ENCODE measurements at regions not wholly inside any gene's neighbourhood (a gene's known extent, or its start where the extent isn't known, plus 50 kb on each side); places are given as distances from the start of the nearest gene placed in this dataset.

DNA sequence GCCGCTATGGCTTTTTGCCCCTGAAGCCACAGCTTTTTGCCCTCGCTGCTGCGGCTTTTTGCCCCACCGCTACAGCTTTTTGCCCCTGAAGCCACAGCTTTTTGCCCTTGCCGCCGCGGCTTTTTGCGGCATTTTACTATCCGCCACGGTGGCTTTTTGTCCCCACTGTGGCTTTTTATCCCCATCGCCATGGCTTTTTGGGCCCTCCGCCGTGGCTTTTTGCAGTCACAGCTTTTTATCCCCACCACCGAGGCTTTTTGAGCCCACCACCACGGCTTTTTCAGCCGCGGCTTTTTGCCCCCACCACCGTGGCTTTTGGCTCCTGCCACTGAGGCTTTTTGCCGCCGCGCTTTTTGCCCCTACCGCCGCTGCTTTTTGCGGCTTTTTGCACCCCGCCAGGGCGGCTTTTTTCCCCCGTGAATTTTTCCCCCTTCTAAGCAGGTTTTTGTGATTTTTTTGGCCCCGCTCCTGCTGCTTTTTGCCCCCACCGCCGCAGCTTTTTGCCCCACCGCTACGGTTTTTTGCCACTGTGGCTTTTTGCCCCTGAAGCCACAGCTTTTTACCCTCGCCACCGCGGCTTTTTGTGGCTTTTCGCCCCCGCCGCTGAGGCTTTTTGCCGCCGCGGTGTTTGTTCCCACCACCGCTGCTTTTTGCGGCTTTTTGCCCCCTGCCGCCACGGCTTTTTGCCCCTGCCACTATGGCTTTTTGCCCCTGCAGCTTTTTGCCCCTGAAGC, 2797.2 kb upstream of the TEKT4 start:
- H3K27me3 ChIP-seq (ENCODE audit: control insufficient read depth in 1 of 2, insufficient read depth in 2 of 2, low read length in 2 of 2): no peaks in the 10 kb centered on the region
- no peak overlapping the region for H2AFZ ChIP-seq (ENCODE audit: low read length)
- in situ Hi-C loops (cut with HindIII; ENCODE audit: extremely low pct_ligation_motif_present, low pct_unique_long_range_greater_than_20kb): no loop called here
- CTCF ChIA-PET (ENCODE audit: low intra/inter-chr PET ratio, low total read pairs): no interaction called here
- H4K20me1 ChIP-seq (ENCODE audit: insufficient read depth, low read length): no peaks in the 10 kb centered on the region
- POLR2A ChIA-PET: no interaction called here
- no peak overlapping the region for H3K4me3 ChIP-seq (replicated peaks in 1 of 3; ENCODE audit: insufficient read depth in 1 of 3, low read depth in 2 of 3, low read length in 3 of 3)
- intact Hi-C loops (cut with micrococcal nuclease; ENCODE audit: unreplicated experiment): no loop called here
- no peak for DNase-seq (ENCODE audit: low spot score)
- FAIRE-seq: no peak
- no peak overlapping the region for H3K27ac ChIP-seq (ENCODE audit: extremely low read length, insufficient read depth, low read length)
- no peak for TF ChIP-seq SNAI1 (CRISPR knock-in tag; IDR thresholded peaks at IDR 0.05; ENCODE audit: borderline replicate concordance)
- 0 out of 2 replicates have a peak, but pooled peaks have one; percentile 3 for TF ChIP-seq PCBP1 (IDR thresholded peaks at IDR 0.05; ENCODE audit: borderline replicate concordance, low read depth, low read length)
- no peak for TF ChIP-seq ZNF761 (CRISPR knock-in tag; conservative IDR thresholded peaks at IDR 0.05)
- no peaks in the 10 kb centered on the region for H3K79me2 ChIP-seq (ENCODE audit: insufficient read depth, low read length)
- no peaks in the 10 kb centered on the region for H3K4me1 ChIP-seq (ENCODE audit: insufficient read depth, low read length)
- ATAC-seq: no peak
- no peaks in the 10 kb centered on the region for H3K9me3 ChIP-seq (ENCODE audit: low read length)
- no peaks in the 10 kb centered on the region for H3K36me3 ChIP-seq (replicated peaks in 1 of 2; ENCODE audit: control insufficient read depth in 1 of 2, insufficient read depth in 2 of 2, low read length in 2 of 2)
- H3K4me2 ChIP-seq (ENCODE audit: low read depth, low read length): no peak overlapping the region
- no TSS peak for BruUV-seq (replicated peaks)
- 86% methylated on average over 45 of the region's 45 CpGs for WGBS (ENCODE audit: low lambda C conversion rate)
- no peak overlapping the region for H3K9ac ChIP-seq (ENCODE audit: insufficient read depth, low read depth, low read length)

- TF ChIP-seq ZMYM3 (CRISPR knock-in tag; IDR thresholded peaks at IDR 0.05) (no peak), NFIB (CRISPR knock-in tag; IDR thresholded peaks at IDR 0.05; ENCODE audit: borderline replicate concordance) (no peak), ZNF451 (CRISPR knock-in tag; IDR thresholded peaks at IDR 0.05) (no peak), MAFG (CRISPR knock-in tag; IDR thresholded peaks at IDR 0.05) (no peak), ZFP1 (CRISPR knock-in tag; IDR thresholded peaks at IDR 0.05) (no peak), ZNF879 (CRISPR knock-in tag; IDR thresholded peaks at IDR 0.05) (no peak)
- Histone ChIP-seq H3K9ac (ENCODE audit: insufficient read depth, low read depth, low read length) (no peak overlapping the region), H2AFZ (ENCODE audit: low read length) (no peak overlapping the region), H3K36me3 (replicated peaks in 1 of 2; ENCODE audit: control insufficient read depth in 1 of 2, insufficient read depth in 2 of 2, low read length in 2 of 2) (no peaks in the 10 kb centered on the region), H3K27ac (ENCODE audit: extremely low read length, insufficient read depth, low read length) (no peak overlapping the region), H3K79me2 (ENCODE audit: insufficient read depth, low read length) (no peaks in the 10 kb centered on the region), H3K9me3 (ENCODE audit: low read length) (no peaks in the 10 kb centered on the region; the same call in 1 of the 2 replicates), H3K4me2 (ENCODE audit: low read depth, low read length) (no peak overlapping the region), H4K20me1 (ENCODE audit: insufficient read depth, low read length) (no peaks in the 10 kb centered on the region), H3K27me3 (ENCODE audit: control insufficient read depth in 1 of 2, insufficient read depth in 2 of 2, low read length in 2 of 2) (no peaks in the 10 kb centered on the region), H3K4me3 (replicated peaks in 1 of 3; ENCODE audit: insufficient read depth in 1 of 3, low read depth in 2 of 3, low read length in 3 of 3) (no peak overlapping the region), H3K4me1 (ENCODE audit: insufficient read depth, low read length) (no peaks in the 10 kb centered on the region)
- 84% methylated on average over 29 of the region's 29 CpGs for WGBS (ENCODE audit: low lambda C conversion rate)
- no TSS peak for BruUV-seq (replicated peaks)
- ATAC-seq (no peak), DNase-seq (ENCODE audit: low spot score) (no peak), FAIRE-seq (no peak)
- ChIA-PET CTCF (ENCODE audit: low intra/inter-chr PET ratio, low total read pairs) (no interaction called here), POLR2A (no interaction called here)
- in situ Hi-C loops (cut with HindIII; ENCODE audit: extremely low pct_ligation_motif_present, low pct_unique_long_range_greater_than_20kb) (no loop called here), intact Hi-C loops (cut with micrococcal nuclease; ENCODE audit: unreplicated experiment) (no loop called here)
These were observed 2796.7 kb upstream of the TEKT4 start for GRCh38 chr2:92074549-92074898.
